Stimulated activated CD8-positive, alpha-beta memory T cell treated with anti-CD3 and anti-CD28 coated beads, Interleukin-4, amount 100 ng/mL, for 48 hours (primary cell): ENCODE measurements at regions not wholly inside any gene's neighbourhood (a gene's known extent, or its start where the extent isn't known, plus 50 kb on each side); places are given as distances from the start of the nearest gene placed in this dataset.
"Not testable (repeated sequence)": the region's sequence is repeated elsewhere in the genome, so short reads cannot be mapped to it uniquely, and the experiment has no call there.

Experiments used
- DNase-seq: peaks from one replicate; pipeline ENCODE4 v3.0.0-alpha.2; 2020

- not testable (repeated sequence) for DNase-seq
Measured at GRCh38 chr22:19603346-19603745, 79.1 kb upstream of the CLDN5 start.

- no peak for DNase-seq
Measured at GRCh38 chr22:19603767-19604166, 79.6 kb upstream of the CLDN5 start.

DNA sequence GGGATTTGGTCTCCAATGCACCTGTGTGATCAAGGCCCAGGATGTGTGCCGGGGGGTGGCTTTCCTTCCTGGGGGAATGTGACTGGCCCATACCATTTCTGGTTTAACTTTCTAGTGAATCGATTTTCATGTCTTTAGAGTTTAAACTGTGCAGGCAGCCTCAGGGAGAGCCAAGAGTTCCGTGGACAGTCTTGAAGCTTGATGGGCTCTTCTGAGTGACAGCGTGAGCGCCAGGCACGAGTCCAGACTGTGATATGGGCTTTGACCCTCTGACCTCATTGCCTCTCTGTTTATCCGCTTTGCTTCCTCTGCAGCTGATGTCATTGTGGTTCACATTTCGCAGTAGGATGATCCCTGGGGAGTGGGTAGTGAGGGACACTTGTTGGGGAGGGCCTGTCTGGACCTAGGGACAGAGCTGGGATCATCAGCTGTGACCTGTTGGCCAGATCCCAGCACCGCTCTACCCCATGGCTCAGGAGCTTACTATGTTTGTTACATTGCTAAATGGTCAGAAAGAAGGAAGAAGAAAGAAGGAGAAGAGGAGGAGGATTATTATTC lies 80.6 kb upstream of the CLDN5 start:
- DNase-seq = no peak

- DNase-seq = no peak
Measured at GRCh38 chr22:19605508-19606331, 81.5 kb upstream of the CLDN5 start.

DNA sequence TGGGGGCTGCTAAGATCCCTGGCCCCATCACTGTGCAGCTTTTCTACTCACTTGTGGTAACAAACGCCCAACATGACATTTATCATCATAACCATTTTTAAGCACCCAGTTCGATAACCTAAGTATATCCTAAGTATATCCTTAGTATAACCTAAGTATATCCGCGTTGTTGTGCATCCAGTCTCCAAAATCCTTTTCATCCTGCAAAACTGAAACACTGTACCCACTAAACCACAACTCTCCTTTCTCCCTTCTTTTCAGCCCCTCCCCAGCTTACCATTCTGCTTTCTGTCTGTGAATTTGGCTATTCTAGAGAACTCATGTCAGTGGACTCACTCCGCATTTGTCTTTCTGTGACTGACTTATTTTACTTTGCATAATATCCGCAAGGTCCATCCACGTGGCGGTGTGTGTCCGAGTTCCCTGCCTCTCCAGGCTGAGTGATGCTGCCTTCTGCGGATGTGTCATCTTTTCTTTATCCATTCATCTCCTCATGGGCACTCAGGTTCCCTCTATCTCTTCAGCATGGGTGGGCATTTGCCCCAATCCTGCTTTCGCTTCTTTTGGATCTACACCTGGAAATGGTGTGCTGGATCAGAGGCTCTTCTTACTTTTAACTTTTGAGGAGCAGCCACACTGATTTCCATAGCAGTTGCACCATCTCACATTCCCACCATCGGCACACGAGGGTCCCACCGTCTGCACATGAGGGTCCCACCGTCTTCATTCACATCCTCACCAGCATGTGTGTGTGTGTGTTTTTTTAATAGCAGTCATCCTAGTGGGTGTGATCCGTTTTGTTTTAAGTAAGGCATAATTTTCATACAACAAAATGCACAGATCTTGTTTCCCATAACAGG lies 82.4 kb upstream of the CLDN5 start:
- no peak for DNase-seq

- peak; percentile 47 for DNase-seq
Measured at GRCh38 chr22:19607192-19608002, 83.2 kb upstream of the CLDN5 start.

- DNase-seq = no peak
Measured at GRCh38 chr22:19608003-19608690, 83.9 kb upstream of the CLDN5 start.

DNA sequence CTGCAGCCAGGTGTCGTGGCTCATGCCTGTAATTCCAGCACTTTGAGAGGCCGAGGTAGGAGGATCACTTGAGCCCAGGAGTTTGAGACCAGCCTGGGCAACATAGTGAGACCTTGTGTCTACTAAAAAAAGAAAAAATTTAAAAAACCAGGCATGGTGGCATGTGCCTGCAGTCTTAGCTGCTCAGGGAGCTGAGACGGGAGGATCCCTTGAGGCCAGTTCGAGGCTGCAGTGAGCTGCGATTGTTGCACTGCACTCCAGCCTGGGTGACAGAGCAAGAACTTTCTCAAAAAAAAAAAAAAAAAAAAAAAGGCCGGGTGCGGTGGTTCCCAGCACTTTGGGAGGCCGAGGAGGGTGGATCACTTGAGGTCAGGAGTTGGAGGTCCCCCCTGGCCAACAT lies 85.5 kb upstream of the CLDN5 start:
- not testable (repeated sequence) for DNase-seq

- DNase-seq = peak; percentile 76
Measured at GRCh38 chr22:19610518-19611253, 86.5 kb upstream of the CLDN5 start.

DNA sequence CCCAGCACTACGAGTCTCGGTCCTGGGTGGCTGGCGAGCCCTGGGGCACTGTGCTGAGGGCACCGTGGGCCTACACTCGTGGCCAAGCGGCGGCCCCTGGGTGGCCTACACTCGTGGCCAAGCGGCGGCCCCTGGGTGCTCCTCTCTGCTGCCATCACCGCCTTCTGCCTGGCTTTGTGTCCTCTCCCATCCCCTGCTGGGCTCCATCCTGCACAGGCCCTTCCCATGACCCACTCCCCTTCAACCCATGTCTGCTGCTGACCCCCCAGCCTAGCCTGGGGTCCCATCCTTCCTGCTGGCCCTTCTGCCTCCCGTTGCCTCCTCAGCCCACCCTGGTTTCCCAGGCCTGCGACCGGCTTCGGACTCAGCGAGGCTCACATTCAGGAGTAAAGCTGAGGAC lies 87.4 kb upstream of the CLDN5 start:
- no peak for DNase-seq

DNA sequence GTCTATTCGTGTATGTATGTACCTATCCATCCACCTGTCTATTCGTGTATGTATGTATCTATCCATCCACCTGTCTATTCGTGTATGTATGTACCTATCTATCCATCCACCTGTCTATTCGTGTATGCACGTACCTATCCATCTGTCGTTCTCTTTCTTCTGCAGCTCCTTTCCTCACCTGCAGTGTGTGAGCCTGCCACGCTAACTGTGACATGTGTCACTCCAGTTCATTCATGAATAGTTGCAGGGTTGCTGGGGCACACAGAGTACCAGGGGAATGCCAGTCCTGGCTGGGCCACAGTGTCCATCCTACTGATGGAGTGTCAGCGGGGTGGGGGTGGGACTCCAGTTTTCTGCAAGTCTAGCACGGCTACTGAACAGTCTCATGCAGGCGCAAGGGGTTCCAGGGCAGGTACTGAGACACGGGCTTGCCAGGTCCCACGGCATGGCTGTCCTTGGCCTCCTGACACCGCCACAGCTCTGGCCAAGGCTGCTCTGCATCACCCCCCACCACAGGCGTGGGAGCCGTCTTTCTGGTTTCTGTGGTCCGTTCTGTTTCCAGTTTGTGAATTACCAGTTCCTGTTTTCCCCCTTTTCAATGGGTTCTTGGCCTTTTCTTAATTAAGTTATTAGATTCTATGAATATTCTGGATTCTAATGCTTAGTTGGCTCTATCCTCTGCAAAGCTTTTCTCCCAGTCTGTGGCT lies 88.8 kb upstream of the CLDN5 start:
- no peak for DNase-seq

DNA sequence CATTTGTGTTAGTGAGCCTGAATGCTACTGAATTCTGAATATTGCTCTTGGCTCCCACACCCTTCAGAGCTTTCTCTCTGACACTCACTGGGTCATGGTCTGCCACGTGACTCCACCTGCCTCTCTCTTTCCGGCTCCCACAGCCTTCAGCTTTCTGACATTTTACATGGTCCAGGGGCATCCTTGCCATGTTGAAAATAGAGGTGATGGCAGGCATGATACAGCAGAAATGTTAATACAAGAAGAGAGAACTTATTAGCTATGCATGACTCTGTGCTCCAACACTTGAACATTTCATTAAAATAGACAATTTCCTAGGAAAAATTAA lies 90.3 kb upstream of the CLDN5 start:
- no peak for DNase-seq

DNA sequence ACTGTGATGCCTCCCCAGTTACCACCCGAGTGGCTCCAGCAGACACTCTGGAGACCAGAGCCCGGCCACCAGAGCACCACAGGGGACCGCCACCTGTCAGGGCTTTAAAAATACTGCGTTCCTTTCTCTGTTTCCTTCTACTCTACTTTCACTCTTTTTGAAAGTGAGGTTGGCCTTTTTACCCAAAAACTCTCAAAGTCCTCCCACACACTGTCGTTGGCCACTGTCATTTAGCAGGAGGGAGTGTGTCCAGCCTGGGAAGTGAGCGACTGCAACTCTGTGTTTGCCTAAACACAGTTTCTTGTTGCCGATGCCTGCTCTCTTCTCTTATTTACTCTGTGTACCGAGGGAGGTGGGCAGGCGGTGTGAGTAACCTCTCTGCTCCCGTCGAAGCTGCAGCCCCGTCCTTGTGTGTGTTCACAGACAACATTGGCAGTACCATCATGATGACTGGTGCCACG lies 90.8 kb upstream of the CLDN5 start:
- DNase-seq = no peak

DNA sequence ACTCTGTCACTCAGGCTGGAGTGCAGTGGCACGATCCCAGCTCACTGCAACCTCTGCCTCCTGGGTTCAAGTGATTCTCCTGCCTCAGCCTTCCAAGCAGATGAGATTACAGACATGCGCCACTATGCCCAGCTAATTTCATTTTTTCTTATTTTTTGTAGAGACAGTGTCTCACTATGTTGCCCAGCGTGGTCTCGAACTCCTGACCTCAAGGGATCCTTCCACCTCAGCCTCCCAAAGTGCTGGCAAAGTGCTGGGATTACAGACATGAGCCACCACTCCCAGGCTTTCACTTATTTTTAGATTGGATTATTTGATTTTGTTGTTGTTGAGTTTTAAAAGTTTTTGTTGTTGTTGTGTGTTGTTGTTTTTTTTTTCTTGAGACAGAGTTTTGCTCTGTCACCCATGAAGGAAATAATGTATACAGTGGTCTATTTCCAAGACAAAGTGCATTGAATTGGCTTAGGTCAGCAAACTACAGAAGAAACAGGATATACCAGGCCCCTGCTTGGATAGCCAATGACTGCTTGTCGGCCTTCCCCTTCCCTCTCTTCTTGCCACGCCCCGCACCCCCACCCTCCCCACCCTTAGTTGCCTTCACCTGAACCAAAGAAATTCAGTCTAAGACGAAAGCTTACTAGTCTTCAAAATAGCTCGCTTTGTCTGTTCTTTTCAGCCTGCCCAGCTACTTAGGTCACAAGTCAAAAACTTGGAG lies 91.8 kb upstream of the CLDN5 start:
- no peak for DNase-seq

DNA sequence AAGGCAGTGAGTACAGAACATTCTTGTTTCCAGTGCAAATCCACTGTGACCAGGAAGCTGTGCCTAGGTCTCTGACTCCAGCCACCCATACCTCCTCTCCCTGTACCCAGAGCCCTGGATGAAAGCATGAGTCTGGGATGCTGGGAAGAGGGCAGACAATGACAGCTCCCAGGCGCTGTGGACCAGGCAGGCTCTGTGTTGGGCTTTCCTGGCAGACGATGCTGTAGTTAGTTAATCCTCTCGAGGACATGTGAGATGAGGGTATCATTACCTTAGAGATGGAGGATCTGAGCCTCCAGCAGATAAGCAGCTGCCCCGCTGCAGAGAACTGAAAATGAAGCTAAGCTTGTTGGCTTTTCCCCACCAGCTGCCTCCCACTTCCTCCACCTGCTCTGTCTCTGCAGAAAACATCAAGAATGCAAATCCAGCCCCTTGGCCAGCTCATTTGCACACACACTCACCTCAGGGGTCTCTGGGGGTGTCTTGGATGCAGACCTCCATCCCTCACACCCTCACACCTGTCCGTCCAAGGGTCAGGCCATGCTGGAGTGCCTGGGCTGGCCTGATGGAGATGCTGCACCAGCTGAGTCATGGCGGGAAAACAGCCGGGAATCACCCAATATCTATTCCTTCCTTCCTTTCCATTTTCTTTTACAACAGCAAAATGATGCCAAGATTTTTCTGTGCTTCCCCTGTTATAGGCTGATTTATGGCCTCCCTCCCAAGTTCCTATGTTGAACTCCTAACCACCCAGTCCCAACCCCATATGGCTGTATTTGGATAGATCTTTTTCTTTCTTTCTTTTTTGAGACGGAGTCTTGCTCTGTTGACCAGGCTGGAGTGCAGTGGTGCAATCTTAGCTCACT lies 94.9 kb upstream of the SEPTIN5 start:
- no peak for DNase-seq

DNA sequence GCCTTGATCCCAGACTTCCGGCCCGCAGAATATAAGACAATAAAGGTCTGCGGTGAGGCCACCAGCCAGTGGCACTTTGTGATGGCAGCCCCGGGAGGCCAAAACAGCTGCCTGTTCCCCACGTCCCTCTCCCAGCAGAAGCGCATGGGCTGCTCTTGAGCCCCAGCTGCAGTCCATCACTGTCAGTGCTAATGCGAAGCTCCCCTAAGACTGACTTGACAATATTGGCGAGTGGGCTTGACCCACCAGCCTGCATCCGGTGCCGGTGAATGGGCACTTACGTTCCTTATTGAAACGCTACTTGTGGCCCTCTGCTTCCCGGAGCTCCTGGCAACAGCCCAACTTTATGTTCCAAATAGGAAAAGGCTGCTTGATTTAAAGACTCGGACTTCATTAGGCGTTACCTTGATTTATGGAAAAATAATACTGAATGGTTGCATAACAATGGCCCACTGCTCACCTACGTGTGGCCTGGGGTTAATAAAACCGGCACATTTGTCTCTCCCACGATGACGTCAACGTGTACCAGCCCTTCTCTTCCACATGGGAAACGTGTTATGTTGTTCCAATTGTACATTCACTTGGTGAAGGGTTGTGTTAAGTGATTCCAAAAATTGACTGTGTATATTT lies 93.4 kb upstream of the SEPTIN5 start:
- DNase-seq = no peak

DNA sequence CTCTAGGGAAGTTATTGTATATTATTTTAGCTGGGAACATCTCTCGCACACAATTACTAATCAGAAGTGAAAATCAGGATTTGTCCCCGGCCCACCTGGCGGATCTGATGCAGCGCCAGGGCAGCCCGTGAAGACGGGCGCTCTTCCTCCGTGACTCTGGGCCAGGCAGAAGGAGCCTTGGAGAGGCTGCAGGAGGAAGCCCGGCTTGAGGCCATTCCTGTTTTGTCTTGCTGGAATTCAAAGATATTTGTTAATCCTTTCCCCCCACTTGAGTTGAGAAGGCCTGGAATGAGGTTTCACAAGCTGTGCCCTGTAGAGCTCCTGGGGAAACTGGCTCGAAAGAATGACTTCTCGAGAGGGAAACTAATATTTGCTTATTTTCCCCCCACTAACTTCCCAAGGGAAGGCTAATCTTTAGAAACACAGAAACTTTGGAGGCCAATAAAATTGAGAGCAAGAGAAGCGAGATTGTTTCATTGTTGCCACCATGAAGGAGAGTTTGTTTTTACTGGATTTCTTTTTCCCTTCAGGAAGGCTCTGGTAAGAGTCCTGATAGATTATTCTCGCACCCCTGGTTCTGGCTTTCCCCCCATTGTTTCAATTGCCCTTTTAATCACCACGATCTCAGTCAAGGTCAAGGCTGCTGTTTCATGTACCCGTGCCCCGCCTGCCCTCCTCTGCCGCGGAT lies 92.8 kb upstream of the SEPTIN5 start:
- no peak for DNase-seq

- no peak for DNase-seq
Measured at GRCh38 chr22:19622061-19622441, 92.3 kb upstream of the SEPTIN5 start.
